ENCODE measurements at regions not wholly inside any gene's neighbourhood (a gene's known extent, or its start where the extent isn't known, plus 50 kb on each side); places are given as distances from the start of the nearest gene placed in this dataset.

DNA sequence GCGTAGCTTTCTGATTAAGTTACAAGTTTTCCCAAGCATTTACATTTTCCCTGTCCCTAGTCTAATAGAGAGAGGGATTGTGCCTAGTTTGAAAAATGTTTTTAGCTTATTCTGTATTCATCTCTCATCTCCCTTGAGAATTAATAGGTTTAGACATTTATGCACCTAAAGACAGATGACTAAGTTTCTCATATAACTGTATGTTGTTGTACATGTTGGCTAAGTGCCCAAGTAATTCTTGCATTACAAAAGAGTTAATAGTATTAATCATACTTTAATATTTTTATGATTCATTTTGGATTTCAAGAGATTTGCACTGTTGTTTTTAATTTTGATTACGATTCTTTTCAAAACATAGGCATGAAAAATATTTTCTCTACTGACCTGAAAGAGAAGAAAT lies 109.0 kb upstream of the TBL1XR1 start:
- no peak for DNase-seq

DNA sequence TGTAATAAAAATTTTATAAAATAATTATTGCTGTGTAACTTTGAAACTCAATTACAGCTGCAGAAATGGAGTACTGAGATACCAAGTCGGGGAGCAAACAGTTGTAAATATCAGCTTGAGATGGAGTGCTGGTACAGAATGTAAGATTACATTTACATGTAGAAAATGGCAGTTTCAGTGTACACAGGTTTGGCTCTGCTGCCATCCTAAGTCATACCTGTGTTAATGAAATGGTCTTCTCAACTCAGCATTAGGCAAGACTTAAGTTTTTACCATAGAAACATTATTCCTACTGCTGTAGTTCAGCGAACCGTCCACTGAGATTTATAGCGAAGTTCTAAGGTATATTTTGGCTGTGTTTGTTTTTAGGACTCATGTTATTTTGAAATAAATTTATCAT lies 110.1 kb upstream of the TBL1XR1 start:
- no peak for DNase-seq

- DNase-seq, result no peak
Observed at GRCh38 chr3:177307826-177308225, 110.5 kb upstream of the TBL1XR1 start.

- no peak for DNase-seq
Observed at GRCh38 chr3:177308286-177308685, 111.0 kb upstream of the TBL1XR1 start.

- DNase-seq, result no peak
Observed at GRCh38 chr3:177308911-177309310, 111.6 kb upstream of the TBL1XR1 start.

DNA sequence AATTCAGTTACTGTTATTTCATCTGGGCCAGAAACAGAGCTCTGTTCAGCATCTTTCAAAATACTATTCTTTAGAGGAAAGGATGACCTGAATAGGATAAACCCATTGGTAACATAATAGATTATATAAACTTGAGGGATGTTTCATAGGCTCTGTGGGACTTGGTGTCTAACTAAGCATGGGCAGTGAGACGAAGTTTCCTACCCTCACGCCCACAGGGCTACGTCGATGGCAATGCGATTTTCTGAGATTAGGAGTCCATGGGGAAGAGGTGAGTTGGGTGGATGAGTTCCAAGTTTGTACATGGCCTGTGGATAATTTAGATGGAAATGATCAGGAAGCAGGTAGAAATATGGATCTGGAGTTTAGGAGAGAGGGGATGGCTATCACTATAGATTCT lies 115.2 kb upstream of the TBL1XR1 start:
- no peak for DNase-seq

DNA sequence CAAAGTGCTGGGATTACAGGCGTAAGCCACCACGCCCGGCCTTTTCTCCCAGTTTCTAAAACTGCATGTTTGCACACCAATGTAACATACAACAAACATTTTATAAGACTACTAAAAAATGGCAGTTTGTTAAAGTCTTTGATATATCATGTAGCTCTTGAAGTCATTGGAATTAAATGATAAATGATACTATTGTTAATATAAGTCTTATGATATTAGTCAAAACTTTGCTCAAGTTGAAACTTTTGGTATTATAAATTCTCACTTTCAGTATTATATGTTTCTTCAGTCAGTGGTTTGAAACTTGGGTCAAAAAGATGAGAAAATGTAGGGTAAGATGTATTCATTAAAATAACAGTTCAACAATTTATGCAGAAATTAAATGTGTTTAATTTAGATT lies 117.6 kb upstream of the TBL1XR1 start:
- no peak for DNase-seq

GRCh38 chr3:177317247-177317646 lies 120.0 kb upstream of the TBL1XR1 start:
- DNase-seq, result no peak

DNA sequence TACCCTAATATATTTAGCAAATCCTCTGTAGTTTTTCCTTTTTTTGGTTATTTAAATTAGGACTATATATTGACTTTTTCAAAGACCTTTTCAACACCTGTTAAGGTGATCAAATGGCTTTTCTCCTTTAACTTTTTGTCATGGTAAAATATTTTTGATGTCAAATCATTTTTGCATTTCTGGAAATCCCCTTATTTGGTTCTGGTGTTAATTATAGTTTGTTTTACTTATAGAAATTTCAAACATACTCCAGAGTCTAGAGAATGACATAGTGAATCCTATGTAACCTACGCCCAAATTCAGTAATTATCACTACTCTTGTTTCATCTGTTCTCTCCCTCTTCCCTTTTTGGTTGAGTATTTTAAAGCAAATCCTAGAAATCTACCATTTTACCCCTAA lies 121.3 kb upstream of the TBL1XR1 start:
- no peak for DNase-seq

DNA sequence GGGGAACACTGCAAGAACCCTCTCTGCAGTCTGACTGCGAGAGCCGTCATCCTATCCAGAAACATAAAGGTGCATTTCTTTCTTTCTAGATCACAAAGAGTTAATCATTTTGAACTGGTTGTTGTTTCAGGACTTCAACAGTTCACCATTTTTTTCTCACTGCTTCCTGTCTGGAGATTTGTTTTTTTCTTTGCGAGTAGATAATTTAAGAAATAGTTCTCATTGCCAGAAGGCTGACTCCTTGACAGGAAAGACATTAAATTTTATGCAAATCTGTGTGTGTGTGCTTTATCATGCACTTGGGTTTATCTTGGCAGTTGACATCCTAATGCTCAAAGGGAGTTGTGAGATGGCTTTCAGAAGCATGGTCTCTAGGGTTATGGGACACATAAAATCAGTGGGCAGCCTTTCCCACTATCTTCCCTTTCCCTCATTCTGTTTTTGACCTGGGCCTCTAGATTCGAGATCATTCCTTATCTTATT lies 123.5 kb upstream of the TBL1XR1 start:
- DNase-seq, result no peak

GRCh38 chr3:177321819-177322218 lies 124.5 kb upstream of the TBL1XR1 start:
- DNase-seq, result no peak

GRCh38 chr3:177322881-177323280 lies 125.6 kb upstream of the TBL1XR1 start:
- DNase-seq, result no peak

DNA sequence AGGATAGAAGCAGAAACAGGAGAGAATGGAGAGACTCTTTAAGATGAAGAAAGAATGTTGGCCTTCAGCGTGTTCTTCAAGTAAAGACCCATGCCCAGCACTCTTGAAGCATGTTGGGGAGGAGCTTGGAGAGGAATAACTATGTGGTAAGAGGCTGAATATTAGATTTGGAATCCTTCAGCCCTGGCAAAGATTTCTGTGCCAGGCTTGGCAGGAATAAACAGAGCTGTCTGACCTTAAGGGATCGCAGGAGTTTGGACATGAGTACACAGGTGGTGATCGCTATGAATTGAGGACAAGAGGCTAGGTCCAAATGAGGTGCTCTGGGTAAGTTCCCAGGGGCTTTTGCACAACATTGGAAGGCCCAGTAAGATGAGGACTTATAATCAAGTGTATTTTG lies 132.6 kb upstream of the TBL1XR1 start:
- no peak for DNase-seq

DNA sequence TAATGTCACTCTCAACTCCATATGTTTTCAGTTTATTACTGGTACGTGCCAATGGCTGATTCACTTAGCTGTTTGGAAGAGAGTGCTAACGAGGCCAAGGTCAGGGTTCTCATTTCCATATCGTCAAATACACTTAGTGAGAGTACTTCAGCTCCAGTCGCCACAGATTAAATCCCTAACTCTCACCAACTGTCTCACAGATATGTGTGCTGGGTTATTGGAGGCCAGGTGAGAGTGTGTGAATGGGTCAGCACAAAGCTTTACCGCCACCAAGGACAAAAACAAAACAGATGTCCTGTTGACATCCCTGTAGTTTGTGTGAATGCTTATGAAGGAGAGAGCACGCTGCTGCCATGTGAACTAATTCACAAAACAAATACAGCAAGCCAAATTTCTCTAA lies 133.5 kb upstream of the TBL1XR1 start:
- no peak for DNase-seq

- no peak for DNase-seq
Observed at GRCh38 chr3:177331203-177331835, 134.0 kb upstream of the TBL1XR1 start.

DNA sequence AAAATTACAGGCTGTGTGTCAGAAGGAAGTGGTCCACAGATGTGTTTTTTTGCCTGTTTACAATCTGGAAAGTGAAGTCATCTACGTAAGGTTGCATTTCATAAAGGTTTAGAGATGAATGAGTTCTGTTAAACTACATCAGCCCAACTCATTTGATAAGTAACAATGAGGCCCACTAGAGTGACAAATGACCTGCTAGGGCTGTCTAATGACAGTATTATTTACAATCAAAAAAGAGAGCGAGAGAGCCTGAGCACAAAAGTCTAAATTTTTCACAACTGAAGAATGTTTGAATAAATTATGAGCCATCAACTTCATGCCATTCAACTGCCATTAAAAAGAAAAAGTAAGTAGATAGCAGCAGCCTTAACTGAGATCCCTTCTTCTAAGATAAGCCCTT lies 135.7 kb upstream of the TBL1XR1 start:
- no peak for DNase-seq

GRCh38 chr3:177333533-177334520 lies 136.5 kb upstream of the TBL1XR1 start:
- no peak for DNase-seq

DNA sequence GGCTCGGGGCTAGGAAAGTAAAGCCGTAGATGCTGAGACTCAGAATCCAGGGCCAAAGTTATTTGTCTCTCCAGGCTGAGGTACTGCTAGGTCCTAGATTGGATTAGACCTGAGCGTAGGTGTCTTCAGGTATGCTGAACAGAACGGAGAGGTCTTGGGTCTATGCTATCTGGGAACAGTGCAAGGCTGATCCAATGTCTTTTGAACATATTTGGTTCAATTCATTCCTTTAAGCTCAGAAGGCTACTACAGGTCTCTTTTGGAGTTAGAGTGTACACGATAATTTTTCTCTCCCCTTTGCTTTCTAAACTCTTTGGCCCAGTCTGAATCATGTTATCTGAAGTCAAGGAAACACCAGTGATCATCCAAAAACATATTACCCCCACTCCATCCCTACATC lies 137.5 kb upstream of the TBL1XR1 start:
- DNase-seq, result no peak

GRCh38 chr3:177335728-177336127 lies 138.4 kb upstream of the TBL1XR1 start:
- DNase-seq, result no peak

GRCh38 chr3:177336873-177337450 lies 139.7 kb upstream of the TBL1XR1 start:
- no peak for DNase-seq

- DNase-seq, result peak; percentile 44
Observed at GRCh38 chr3:177337541-177338331, 140.5 kb upstream of the TBL1XR1 start.

- DNase-seq, result no peak
Observed at GRCh38 chr3:177338697-177339219, 141.5 kb upstream of the TBL1XR1 start.
